ENCODE measurements at regions not wholly inside any gene's neighbourhood (a gene's known extent, or its start where the extent isn't known, plus 50 kb on each side); places are given as distances from the start of the nearest gene placed in this dataset.

- no peak overlapping the region for H3K9ac ChIP-seq (ENCODE audit: low read length)
- no peak overlapping the region for H3K4me2 ChIP-seq (ENCODE audit: low read depth, low read length, poor library complexity, severe bottlenecking)
- H4K20me1 ChIP-seq (ENCODE audit: low read depth, low read length), result no peaks in the 10 kb centered on the region
- no peaks in the 10 kb centered on the region for H3K27me3 ChIP-seq (ENCODE audit: low read length)
- H3K9me3 ChIP-seq (ENCODE audit: insufficient read depth, low read length), result no peaks in the 10 kb centered on the region
- no peak overlapping the region for H3K27ac ChIP-seq (ENCODE audit: low read depth, low read length)
- no peaks in the 10 kb centered on the region for H3K79me2 ChIP-seq (ENCODE audit: insufficient read depth, low read length)
- H3K4me3 ChIP-seq (ENCODE audit: insufficient read depth, low read length, poor library complexity, severe bottlenecking), result no peak overlapping the region
- H3F3A ChIP-seq (ENCODE audit: insufficient read depth), result no peaks in the 10 kb centered on the region
- TF ChIP-seq EZH2phosphoT487 (conservative IDR thresholded peaks at IDR 0.05; ENCODE audit: low read length), result no peak
- no peak for TF ChIP-seq CTCF (IDR thresholded peaks at IDR 0.05; ENCODE audit: insufficient read depth, low read length, poor library complexity, severe bottlenecking)
- no peaks in the 10 kb centered on the region for H3K36me3 ChIP-seq (ENCODE audit: low read length)
- no peak overlapping the region for H2AFZ ChIP-seq (ENCODE audit: low read depth, low read length, severe bottlenecking)
- no peaks in the 10 kb centered on the region for H3K9me2 ChIP-seq (replicated peaks; ENCODE audit: insufficient read depth, low read length)
These were observed 132.8 kb upstream of the TAF11L2 start for GRCh38 chr5:17364987-17365810.

- no peak overlapping the region for H3K4me2 ChIP-seq (ENCODE audit: low read depth, low read length, poor library complexity, severe bottlenecking)
These were observed 132.3 kb upstream of the TAF11L2 start for GRCh38 chr5:17365811-17366138.

GRCh38 chr5:17367256-17367840, 130.7 kb upstream of the TAF11L2 start:
- H3F3A ChIP-seq (ENCODE audit: insufficient read depth), result no peaks in the 10 kb centered on the region
- H4K20me1 ChIP-seq (ENCODE audit: low read depth, low read length), result no peaks in the 10 kb centered on the region
- H3K9me2 ChIP-seq (replicated peaks; ENCODE audit: insufficient read depth, low read length), result no peaks in the 10 kb centered on the region
- no peaks in the 10 kb centered on the region for H3K79me2 ChIP-seq (ENCODE audit: insufficient read depth, low read length)
- no peaks in the 10 kb centered on the region for H3K9me3 ChIP-seq (ENCODE audit: insufficient read depth, low read length)
- H3K27ac ChIP-seq (ENCODE audit: low read depth, low read length), result no peak overlapping the region
- H3K4me3 ChIP-seq (ENCODE audit: insufficient read depth, low read length, poor library complexity, severe bottlenecking), result no peak overlapping the region
- H3K27me3 ChIP-seq (ENCODE audit: low read length), result no peaks in the 10 kb centered on the region
- TF ChIP-seq EZH2phosphoT487 (conservative IDR thresholded peaks at IDR 0.05; ENCODE audit: low read length) (no peak), CTCF (IDR thresholded peaks at IDR 0.05; ENCODE audit: insufficient read depth, low read length, poor library complexity, severe bottlenecking) (no peak)
- no peak overlapping the region for H3K9ac ChIP-seq (ENCODE audit: low read length)
- no peaks in the 10 kb centered on the region for H3K36me3 ChIP-seq (ENCODE audit: low read length)
- no peak overlapping the region for H3K4me2 ChIP-seq (ENCODE audit: low read depth, low read length, poor library complexity, severe bottlenecking)
- H2AFZ ChIP-seq (ENCODE audit: low read depth, low read length, severe bottlenecking), result no peak overlapping the region

More at GRCh38 chr5:17365811-17366138, 132.3 kb upstream of the TAF11L2 start:
- Histone ChIP-seq H3K9me3 (ENCODE audit: insufficient read depth, low read length) (no peaks in the 10 kb centered on the region), H3K27ac (ENCODE audit: low read depth, low read length) (no peak overlapping the region), H3K27me3 (ENCODE audit: low read length) (no peaks in the 10 kb centered on the region), H3K9ac (ENCODE audit: low read length) (no peak overlapping the region), H2AFZ (ENCODE audit: low read depth, low read length, severe bottlenecking) (no peak overlapping the region), H3K36me3 (ENCODE audit: low read length) (no peaks in the 10 kb centered on the region), H3K79me2 (ENCODE audit: insufficient read depth, low read length) (no peaks in the 10 kb centered on the region), H4K20me1 (ENCODE audit: low read depth, low read length) (no peaks in the 10 kb centered on the region), H3F3A (ENCODE audit: insufficient read depth) (no peaks in the 10 kb centered on the region), H3K9me2 (replicated peaks; ENCODE audit: insufficient read depth, low read length) (no peaks in the 10 kb centered on the region), H3K4me3 (ENCODE audit: insufficient read depth, low read length, poor library complexity, severe bottlenecking) (no peak overlapping the region)
- TF ChIP-seq EZH2phosphoT487 (conservative IDR thresholded peaks at IDR 0.05; ENCODE audit: low read length), result no peak
- no peak for TF ChIP-seq CTCF (IDR thresholded peaks at IDR 0.05; ENCODE audit: insufficient read depth, low read length, poor library complexity, severe bottlenecking)

Measured in SU-DHL-6 (cell line).